PFSK-1 (cell line): ENCODE measurements at regions not wholly inside any gene's neighbourhood (a gene's known extent, or its start where the extent isn't known, plus 50 kb on each side); places are given as distances from the start of the nearest gene placed in this dataset.

Experiments used
- SIN3A ChIP-seq: IDR thresholded peaks from 2 replicates; pipeline ENCODE4 v1.6.1; 2012; ENCODE audit warnings: mild to moderate bottlenecking, low read length, moderate library complexity, borderline replicate concordance; ENCODE audit not compliant: insufficient read depth
- TF ChIP-seq, protein P1 (sequence below), 2 experiments: IDR thresholded peaks; 2 replicates each; pipeline versions ENCODE4 v1.6.1 to v1.8.0; 2011 to 2012; ENCODE audit warnings: low read depth in 2 of 2, low read length in 2 of 2, control low read depth in 1 of 2, inconsistent platforms in 1 of 2, mild to moderate bottlenecking in 1 of 2, moderate library complexity in 1 of 2; ENCODE audit not compliant: insufficient read depth in 1 of 2

DNA sequence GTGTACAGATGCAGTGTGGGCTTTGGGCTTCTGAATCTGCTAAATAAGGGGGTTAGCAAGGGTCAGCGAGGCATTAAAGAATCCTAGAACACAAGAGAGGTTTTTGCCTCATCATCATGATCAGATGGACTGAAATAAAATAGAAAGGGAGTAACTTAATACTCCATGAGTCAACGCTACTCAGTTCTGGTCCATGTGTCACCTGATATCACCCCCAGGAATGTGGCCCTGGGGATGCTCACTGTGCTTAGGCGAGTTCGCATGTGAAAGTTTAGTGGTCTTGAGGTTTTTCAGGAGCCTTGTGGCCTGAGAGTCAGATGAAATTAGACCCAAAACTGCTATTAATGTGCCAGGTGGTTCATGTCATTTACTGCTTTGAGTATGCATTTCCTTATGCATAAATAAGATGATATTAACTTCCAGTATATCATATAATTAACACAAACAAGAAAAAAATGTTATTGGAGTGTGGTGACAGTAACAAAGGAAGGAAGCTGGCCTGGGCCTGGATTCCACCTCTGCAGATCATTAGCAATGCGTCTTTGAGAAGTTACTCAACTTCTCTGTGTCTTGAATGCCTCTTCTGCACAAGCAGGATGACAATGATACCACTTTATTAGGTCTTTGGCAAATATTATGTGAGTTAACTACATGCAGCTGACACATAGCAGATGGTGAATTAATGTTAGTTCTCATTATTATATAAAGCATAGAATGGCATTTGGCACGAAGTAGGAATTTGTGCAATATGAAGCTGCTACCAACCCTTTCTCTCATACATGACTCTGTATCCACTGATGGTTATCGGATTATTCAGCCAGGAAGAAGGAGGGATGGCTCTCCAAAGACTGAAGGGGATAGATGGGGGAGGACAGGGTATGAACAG lies 1272.6 kb downstream of the AACS start:
- TF ChIP-seq, protein P1, sequence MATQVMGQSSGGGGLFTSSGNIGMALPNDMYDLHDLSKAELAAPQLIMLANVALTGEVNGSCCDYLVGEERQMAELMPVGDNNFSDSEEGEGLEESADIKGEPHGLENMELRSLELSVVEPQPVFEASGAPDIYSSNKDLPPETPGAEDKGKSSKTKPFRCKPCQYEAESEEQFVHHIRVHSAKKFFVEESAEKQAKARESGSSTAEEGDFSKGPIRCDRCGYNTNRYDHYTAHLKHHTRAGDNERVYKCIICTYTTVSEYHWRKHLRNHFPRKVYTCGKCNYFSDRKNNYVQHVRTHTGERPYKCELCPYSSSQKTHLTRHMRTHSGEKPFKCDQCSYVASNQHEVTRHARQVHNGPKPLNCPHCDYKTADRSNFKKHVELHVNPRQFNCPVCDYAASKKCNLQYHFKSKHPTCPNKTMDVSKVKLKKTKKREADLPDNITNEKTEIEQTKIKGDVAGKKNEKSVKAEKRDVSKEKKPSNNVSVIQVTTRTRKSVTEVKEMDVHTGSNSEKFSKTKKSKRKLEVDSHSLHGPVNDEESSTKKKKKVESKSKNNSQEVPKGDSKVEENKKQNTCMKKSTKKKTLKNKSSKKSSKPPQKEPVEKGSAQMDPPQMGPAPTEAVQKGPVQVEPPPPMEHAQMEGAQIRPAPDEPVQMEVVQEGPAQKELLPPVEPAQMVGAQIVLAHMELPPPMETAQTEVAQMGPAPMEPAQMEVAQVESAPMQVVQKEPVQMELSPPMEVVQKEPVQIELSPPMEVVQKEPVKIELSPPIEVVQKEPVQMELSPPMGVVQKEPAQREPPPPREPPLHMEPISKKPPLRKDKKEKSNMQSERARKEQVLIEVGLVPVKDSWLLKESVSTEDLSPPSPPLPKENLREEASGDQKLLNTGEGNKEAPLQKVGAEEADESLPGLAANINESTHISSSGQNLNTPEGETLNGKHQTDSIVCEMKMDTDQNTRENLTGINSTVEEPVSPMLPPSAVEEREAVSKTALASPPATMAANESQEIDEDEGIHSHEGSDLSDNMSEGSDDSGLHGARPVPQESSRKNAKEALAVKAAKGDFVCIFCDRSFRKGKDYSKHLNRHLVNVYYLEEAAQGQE (IDR thresholded peaks at IDR 0.05; ENCODE audit: insufficient read depth in 1 of 2, low read depth in 2 of 2, low read length in 2 of 2), result no peak
- TF ChIP-seq SIN3A, result no peak
